ENCODE measurements at regions not wholly inside any gene's neighbourhood (a gene's known extent, or its start where the extent isn't known, plus 50 kb on each side); places are given as distances from the start of the nearest gene placed in this dataset.

DNA sequence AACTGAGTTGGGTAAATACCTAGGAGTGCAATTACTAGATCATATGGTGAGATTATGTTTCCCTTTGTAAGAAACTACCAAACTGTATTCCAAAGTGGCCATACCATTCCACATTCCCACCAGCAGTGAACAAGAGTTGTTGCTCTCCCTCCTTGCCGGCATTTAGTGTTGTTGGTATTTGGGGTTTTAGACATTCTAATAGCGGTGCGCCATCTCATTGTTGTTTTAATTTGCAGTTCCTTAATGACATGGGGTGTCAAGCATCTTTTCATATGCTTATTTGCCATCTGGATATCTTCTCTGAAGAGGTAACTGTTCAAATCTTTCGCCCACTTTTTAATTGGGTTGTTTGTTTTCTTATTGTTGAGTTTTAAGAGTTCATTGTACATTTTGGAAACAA is 164.2 kb upstream of the LHX1 start:
- no peak overlapping the region for H3K27ac ChIP-seq
- H3K4me3 ChIP-seq, result no peak overlapping the region
- H3K36me3 ChIP-seq, result no peaks in the 10 kb centered on the region
- H3K4me1 ChIP-seq (ENCODE audit: low read depth), result no peaks in the 10 kb centered on the region
- H3K27me3 ChIP-seq, result peaks cover 15% of the 10 kb centered on the region
- TF ChIP-seq CTCF (IDR thresholded peaks at IDR 0.05; ENCODE audit: low read depth, low read length), result no peak
- no peak for DNase-seq (ENCODE audit: low read depth in 1 of 2, low spot score in 1 of 2)
- H3K9me3 ChIP-seq (ENCODE audit: low read depth), result no peaks in the 10 kb centered on the region

- Histone ChIP-seq H3K9me3 (ENCODE audit: low read depth) (no peaks in the 10 kb centered on the region), H3K27me3 (peaks cover 15% of the 10 kb centered on the region), H3K27ac (no peak overlapping the region), H3K4me1 (ENCODE audit: low read depth) (no peaks in the 10 kb centered on the region), H3K4me3 (no peak overlapping the region), H3K36me3 (no peaks in the 10 kb centered on the region)
- TF ChIP-seq CTCF (IDR thresholded peaks at IDR 0.05; ENCODE audit: low read depth, low read length), result no peak
- DNase-seq (ENCODE audit: low read depth in 1 of 2, low spot score in 1 of 2), result peak; percentile 39 to 75
Measured at GRCh38 chr17:36777118-36777517, 160.2 kb upstream of the LHX1 start.

GRCh38 chr17:36778448-36778847 is 158.8 kb upstream of the LHX1 start:
- DNase-seq (ENCODE audit: low read depth in 1 of 2, low spot score in 1 of 2), result no peak
- Histone ChIP-seq H3K9me3 (ENCODE audit: low read depth) (no peaks in the 10 kb centered on the region), H3K4me1 (ENCODE audit: low read depth) (no peaks in the 10 kb centered on the region), H3K27ac (no peak overlapping the region), H3K4me3 (no peak overlapping the region), H3K27me3 (peaks cover 8% of the 10 kb centered on the region), H3K36me3 (no peaks in the 10 kb centered on the region)
- TF ChIP-seq CTCF (IDR thresholded peaks at IDR 0.05; ENCODE audit: low read depth, low read length), result no peak

DNA sequence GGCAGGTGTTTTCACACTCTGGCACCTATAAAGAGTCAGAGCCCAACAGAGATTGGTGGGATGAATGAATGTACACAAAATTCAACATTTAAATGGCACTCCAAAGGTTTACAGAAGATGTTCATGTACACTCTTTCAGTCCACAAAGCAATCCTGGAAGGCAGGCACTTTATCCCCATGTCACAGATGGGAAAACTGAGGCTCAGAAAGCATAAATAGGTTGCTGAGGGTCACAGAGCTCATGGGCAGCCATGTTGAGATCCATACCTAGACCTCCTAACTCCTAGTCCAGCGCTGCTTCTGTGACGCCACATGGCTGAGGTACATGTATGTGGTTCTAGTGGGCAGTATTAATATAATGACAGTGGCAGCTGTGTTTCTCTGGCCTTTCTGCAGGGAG is 157.7 kb upstream of the LHX1 start:
- no peak overlapping the region for H3K4me3 ChIP-seq
- no peak for TF ChIP-seq CTCF (IDR thresholded peaks at IDR 0.05; ENCODE audit: low read depth, low read length)
- no peaks in the 10 kb centered on the region for H3K36me3 ChIP-seq
- no peaks in the 10 kb centered on the region for H3K4me1 ChIP-seq (ENCODE audit: low read depth)
- no peaks in the 10 kb centered on the region for H3K9me3 ChIP-seq (ENCODE audit: low read depth)
- H3K27ac ChIP-seq, result no peak overlapping the region
- DNase-seq (ENCODE audit: low read depth in 1 of 2, low spot score in 1 of 2), result no peak
- H3K27me3 ChIP-seq, result no peaks in the 10 kb centered on the region

GRCh38 chr17:36784633-36785032 is 152.6 kb upstream of the LHX1 start:
- no peak overlapping the region for H3K27ac ChIP-seq
- H3K36me3 ChIP-seq, result no peaks in the 10 kb centered on the region
- no peak for DNase-seq (ENCODE audit: low read depth in 1 of 2, low spot score in 1 of 2)
- no peaks in the 10 kb centered on the region for H3K4me1 ChIP-seq (ENCODE audit: low read depth)
- TF ChIP-seq CTCF (IDR thresholded peaks at IDR 0.05; ENCODE audit: low read depth, low read length), result no peak
- no peaks in the 10 kb centered on the region for H3K9me3 ChIP-seq (ENCODE audit: low read depth)
- no peaks in the 10 kb centered on the region for H3K27me3 ChIP-seq
- no peak overlapping the region for H3K4me3 ChIP-seq

DNA sequence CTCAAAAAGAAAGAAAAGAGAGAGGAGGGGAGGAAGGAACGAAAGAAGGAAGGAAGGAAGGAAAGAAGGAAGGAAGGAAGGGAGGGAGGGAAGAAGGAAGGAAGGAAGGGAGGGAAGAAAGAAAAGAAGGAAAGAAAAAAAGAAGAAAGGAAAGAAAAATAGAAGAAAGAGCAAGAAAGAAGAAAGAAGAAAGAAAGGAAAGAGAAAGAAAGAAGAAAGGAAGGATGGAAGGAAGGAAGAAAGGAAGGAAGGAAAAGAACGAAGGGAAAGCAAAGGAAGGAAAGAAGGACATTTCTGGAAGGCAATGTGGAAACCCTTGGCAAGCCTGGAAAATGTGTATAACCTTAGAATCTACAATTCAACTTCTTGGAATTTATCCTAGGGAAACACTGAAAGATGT is 150.4 kb upstream of the LHX1 start:
- Histone ChIP-seq H3K9me3 (ENCODE audit: low read depth) (no peaks in the 10 kb centered on the region), H3K4me3 (no peak overlapping the region), H3K36me3 (no peaks in the 10 kb centered on the region), H3K27me3 (no peaks in the 10 kb centered on the region), H3K4me1 (ENCODE audit: low read depth) (peaks cover 8% of the 10 kb centered on the region), H3K27ac (no peak overlapping the region)
- TF ChIP-seq CTCF (IDR thresholded peaks at IDR 0.05; ENCODE audit: low read depth, low read length), result no peak
- no peak for DNase-seq (ENCODE audit: low read depth in 1 of 2, low spot score in 1 of 2)

All from cardiac muscle cell (in vitro differentiated cells and primary cell).